ENCODE measurements at regions not wholly inside any gene's neighbourhood (a gene's known extent, or its start where the extent isn't known, plus 50 kb on each side); places are given as distances from the start of the nearest gene placed in this dataset.

DNA sequence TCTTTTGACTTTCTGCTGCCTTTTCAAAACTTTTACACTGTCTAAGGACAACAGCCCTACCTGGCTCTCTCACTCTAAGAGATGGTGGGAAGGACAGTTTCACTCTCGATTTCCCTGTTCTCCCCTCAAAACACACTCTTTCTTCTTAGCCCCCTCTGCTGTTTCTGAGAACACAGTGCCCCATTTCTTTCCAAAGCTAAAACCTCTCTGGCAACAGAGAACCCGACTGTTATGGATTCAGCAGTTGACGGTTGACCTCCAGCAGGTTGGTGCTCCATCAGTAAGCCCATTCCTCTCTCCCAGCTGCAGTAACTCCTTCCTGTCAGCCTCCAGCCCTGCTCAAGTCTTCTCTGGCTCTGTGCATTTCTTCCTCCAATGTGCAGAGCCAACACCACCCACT is 88.2 kb upstream of the ABCD3 start:
- DNase-seq (ENCODE audit: low read depth), result peak; percentile 28

GRCh38 chr1:94329276-94329675 is 88.9 kb upstream of the ABCD3 start:
- Histone ChIP-seq H3K27me3 (ENCODE audit: control insufficient read depth, insufficient read depth, low read length) (no peaks in the 10 kb centered on the region), H3K36me3 (ENCODE audit: control insufficient read depth, insufficient read depth, low read length) (no peaks in the 10 kb centered on the region), H3K4me3 (ENCODE audit: low read depth, low read length) (no peak overlapping the region)
- DNase-seq (ENCODE audit: low read depth) (no peak), FAIRE-seq (no peak)
- TF ChIP-seq, protein P1, sequence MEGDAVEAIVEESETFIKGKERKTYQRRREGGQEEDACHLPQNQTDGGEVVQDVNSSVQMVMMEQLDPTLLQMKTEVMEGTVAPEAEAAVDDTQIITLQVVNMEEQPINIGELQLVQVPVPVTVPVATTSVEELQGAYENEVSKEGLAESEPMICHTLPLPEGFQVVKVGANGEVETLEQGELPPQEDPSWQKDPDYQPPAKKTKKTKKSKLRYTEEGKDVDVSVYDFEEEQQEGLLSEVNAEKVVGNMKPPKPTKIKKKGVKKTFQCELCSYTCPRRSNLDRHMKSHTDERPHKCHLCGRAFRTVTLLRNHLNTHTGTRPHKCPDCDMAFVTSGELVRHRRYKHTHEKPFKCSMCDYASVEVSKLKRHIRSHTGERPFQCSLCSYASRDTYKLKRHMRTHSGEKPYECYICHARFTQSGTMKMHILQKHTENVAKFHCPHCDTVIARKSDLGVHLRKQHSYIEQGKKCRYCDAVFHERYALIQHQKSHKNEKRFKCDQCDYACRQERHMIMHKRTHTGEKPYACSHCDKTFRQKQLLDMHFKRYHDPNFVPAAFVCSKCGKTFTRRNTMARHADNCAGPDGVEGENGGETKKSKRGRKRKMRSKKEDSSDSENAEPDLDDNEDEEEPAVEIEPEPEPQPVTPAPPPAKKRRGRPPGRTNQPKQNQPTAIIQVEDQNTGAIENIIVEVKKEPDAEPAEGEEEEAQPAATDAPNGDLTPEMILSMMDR (IDR thresholded peaks at IDR 0.05; ENCODE audit: insufficient read depth, low read length, severe bottlenecking), result no peak

More for the DNA sequence above, 88.2 kb upstream of the ABCD3 start:
- FAIRE-seq, result no peak
- no peaks in the 10 kb centered on the region for H3K36me3 ChIP-seq (ENCODE audit: control insufficient read depth, insufficient read depth, low read length)
- H3K4me3 ChIP-seq (ENCODE audit: low read depth, low read length), result no peak overlapping the region
- TF ChIP-seq, protein P1 (IDR thresholded peaks at IDR 0.05; ENCODE audit: insufficient read depth, low read length, severe bottlenecking), result peak; percentile 30
- H3K27me3 ChIP-seq (ENCODE audit: control insufficient read depth, insufficient read depth, low read length), result no peaks in the 10 kb centered on the region

- Histone ChIP-seq H3K36me3 (ENCODE audit: control insufficient read depth, insufficient read depth, low read length) (no peaks in the 10 kb centered on the region), H3K4me3 (ENCODE audit: low read depth, low read length) (no peak overlapping the region), H3K27me3 (ENCODE audit: control insufficient read depth, insufficient read depth, low read length) (no peaks in the 10 kb centered on the region)
- FAIRE-seq, result no peak
- TF ChIP-seq, protein P1 (IDR thresholded peaks at IDR 0.05; ENCODE audit: insufficient read depth, low read length, severe bottlenecking), result no peak
- no peak for DNase-seq (ENCODE audit: low read depth)
Observed at GRCh38 chr1:94327001-94327690, 89.8 kb upstream of the ARHGAP29 start.

DNA sequence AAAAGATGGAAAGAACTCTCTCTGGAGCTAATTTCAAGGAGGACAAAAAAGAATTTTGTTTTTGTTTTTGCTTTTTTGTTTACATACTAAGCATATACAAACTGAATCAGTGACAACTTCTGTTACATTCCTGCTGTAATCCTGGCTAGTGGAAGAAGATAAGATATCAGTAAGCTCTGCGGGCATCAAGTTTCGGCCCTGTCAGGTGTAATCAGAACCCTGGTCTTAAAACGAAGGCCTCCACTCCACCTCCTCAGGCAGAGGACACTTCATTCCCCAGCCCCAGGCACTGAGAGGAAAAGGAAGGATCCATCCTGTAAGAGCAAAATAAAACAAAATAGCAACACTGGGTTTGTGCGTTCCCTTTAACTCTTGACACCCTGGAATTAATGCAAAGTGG is 88.9 kb upstream of the ARHGAP29 start:
- Histone ChIP-seq H3K36me3 (ENCODE audit: control insufficient read depth, insufficient read depth, low read length) (no peaks in the 10 kb centered on the region), H3K27me3 (ENCODE audit: control insufficient read depth, insufficient read depth, low read length) (no peaks in the 10 kb centered on the region), H3K4me3 (ENCODE audit: low read depth, low read length) (no peak overlapping the region)
- TF ChIP-seq, protein P1 (IDR thresholded peaks at IDR 0.05; ENCODE audit: insufficient read depth, low read length, severe bottlenecking), result no peak
- FAIRE-seq (no peak), DNase-seq (ENCODE audit: low read depth) (no peak)

GRCh38 chr1:94325377-94326302 is 88.3 kb upstream of the ARHGAP29 start:
- H3K4me3 ChIP-seq (ENCODE audit: low read depth, low read length), result no peak overlapping the region
- FAIRE-seq (no peak), DNase-seq (ENCODE audit: low read depth) (peak; percentile 100)
- H3K36me3 ChIP-seq (ENCODE audit: control insufficient read depth, insufficient read depth, low read length), result no peaks in the 10 kb centered on the region
- TF ChIP-seq, protein P1 (IDR thresholded peaks at IDR 0.05; ENCODE audit: insufficient read depth, low read length, severe bottlenecking), result no peak
- no peaks in the 10 kb centered on the region for H3K27me3 ChIP-seq (ENCODE audit: control insufficient read depth, insufficient read depth, low read length)
